HuH-7.5 (cell line): ENCODE measurements at regions not wholly inside any gene's neighbourhood (a gene's known extent, or its start where the extent isn't known, plus 50 kb on each side); places are given as distances from the start of the nearest gene placed in this dataset.

Experiments
- DNase-seq: peaks from one replicate; pipeline ENCODE4 v3.0.0; 2011; ENCODE audit warnings: low spot score

DNA sequence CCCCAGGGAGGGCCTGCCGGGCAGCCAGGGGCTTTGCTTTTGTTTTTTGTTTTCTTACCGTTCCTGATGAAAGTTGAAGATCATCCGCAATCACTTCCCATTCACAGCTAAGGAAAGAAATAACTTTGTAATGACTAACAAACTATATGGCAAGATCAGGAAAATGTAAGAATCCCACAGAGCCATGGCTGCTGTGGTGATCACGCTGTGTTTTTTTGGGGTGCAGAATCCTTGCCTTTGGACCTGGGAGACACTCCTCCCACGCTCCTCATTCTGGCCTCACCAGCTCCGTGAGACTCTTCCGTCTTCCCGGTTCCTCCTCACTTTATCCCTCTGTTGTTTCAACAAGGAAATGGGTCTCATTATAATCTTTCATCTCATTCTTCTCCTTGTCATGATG is 443.0 kb upstream of the MGMT start:
- no peak for DNase-seq

DNA sequence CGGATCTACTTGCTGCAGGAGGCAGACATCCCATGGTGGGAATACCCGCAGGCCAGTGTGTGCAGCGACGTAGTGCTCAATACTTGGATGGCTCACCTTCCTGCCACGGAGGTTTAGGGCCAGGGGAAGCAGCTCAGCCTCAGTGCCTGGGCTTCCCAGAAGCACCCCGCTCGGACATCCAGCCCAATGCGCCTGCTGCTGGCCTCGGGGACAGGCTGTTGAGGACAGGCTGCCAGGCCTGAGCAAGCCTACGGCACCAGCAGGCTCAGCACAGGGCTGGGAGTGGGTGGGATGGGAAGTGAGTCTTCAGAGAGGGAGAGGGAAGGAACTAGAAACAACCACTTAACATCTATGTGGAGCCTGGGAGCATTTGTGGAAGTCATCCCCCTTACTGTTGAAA is 441.3 kb upstream of the MGMT start:
- no peak for DNase-seq

DNA sequence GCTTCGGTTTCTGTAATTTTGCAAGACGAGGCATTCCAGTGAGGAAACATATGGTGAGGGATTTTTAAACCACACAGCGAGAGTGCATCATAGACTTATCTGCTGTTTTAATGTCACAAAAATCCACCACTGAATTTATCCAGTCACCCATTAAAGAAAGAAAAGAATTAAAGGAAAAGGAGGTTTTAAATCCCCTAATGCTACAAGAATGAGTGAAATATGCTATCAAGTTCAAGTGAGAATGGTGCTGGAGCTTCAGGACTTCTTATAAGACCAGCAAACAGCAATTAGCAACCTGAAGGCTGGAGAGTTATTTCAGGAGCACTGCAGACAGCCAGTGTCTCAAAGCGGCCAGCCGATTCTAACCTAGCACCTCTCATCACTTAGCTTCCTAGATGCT is 439.1 kb upstream of the MGMT start:
- no peak for DNase-seq

GRCh38 chr10:129028451-129028850 is 438.6 kb upstream of the MGMT start:
- DNase-seq, result no peak

GRCh38 chr10:129029051-129029450 is 438.0 kb upstream of the MGMT start:
- DNase-seq, result no peak

DNA sequence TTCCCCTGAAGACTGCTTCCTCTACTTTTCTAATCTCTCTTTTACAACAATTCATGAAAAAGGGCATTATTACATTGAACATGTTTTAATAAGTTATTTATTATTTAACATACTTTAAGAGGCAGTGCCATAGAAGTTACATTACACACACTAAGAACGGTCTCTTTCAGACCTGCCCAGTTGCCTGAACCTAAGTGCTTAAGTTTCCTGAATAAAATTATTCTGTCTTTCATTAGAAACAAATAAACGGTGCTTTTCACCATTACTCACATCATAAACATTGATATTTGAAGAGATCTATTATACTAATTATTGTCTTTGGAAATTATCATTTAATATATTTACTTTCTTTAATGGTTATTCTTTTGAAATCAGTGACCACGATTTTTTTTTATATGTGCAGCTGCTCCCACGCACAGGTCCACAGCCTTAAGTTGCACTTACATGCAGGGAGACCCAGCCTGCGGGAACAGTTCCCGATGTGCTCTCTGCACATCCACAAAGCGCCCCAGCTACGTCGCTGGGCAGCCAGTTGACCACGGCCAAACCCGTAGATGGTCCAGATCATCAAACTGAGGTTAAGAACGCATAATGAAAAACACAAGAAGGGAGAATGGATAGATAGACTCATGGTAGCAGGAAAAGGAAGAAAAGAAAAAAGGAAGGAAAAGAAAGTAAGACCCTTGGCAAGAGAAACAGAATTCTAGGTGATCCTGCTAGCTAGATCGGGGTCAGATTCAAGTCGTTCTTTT is 437.0 kb upstream of the MGMT start:
- no peak for DNase-seq

GRCh38 chr10:129030603-129030895 is 436.5 kb upstream of the MGMT start:
- DNase-seq, result no peak

DNA sequence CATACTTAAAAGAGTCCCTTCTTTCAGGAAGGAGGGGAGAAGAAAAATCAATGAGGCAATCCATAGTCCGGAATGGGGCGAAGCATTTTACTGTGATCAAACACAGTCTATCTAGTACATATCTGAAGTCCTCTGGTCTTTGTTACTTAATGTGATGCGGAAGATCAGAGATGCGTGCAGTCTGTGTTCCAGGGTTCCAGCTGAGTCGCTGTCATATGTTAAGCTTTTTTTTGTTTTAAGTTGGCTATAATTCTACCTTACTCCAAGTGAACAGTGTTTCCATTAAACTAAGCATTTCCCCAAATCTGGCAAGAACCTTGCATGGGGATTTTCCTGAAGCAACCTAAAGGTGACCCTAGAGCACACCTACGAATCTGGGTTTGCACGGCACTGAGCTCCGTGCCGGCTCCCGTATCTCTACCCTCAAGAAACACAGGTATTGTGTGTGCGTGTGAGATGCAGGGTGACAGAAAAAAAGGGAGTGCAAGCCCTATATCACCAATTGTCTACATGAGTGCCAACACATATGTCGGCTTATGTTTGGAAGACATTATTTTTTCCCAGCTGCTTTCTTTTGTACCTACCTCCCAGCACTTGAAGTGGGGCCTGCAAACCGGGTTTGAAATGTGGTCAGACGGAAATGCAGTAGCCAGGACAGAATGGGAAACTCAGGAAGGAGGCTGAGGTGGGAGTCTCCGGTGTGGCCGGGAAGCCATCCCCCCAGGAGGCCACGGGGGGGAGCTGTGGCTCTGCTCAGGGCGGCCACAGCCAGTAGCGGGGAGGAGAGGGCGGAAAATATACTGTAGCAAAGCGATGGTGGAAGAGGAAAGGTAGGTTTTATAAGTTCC is 435.8 kb upstream of the MGMT start:
- DNase-seq, result peak; percentile 81

- DNase-seq, result no peak
Measured at GRCh38 chr10:129031844-129032150, 435.2 kb upstream of the MGMT start.

- no peak for DNase-seq
Measured at GRCh38 chr10:129032372-129033313, 434.4 kb upstream of the MGMT start.

DNA sequence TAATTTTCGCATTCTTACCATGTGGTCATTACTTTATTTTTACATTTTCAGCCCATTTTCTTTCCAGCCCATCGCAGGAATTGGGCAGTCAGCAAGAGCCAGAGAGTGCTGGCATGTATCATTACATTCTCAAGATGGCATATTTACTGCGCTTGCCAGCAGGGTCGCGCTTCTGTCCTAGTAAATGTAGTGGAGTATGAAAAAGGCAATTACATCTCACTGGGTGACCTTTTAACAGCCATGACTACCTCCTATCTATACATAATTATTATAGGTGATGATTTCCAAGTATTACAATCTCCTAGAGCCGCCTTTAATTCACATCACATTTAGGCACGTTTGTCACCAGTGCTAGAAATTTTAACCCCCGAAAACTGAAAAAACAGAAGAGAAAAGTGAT is 433.7 kb upstream of the MGMT start:
- DNase-seq, result no peak

- DNase-seq, result no peak
Measured at GRCh38 chr10:129033790-129034272, 433.2 kb upstream of the MGMT start.

GRCh38 chr10:129035052-129035827 is 431.8 kb upstream of the MGMT start:
- DNase-seq, result no peak

GRCh38 chr10:129038522-129038921 is 428.5 kb upstream of the MGMT start:
- no peak for DNase-seq

DNA sequence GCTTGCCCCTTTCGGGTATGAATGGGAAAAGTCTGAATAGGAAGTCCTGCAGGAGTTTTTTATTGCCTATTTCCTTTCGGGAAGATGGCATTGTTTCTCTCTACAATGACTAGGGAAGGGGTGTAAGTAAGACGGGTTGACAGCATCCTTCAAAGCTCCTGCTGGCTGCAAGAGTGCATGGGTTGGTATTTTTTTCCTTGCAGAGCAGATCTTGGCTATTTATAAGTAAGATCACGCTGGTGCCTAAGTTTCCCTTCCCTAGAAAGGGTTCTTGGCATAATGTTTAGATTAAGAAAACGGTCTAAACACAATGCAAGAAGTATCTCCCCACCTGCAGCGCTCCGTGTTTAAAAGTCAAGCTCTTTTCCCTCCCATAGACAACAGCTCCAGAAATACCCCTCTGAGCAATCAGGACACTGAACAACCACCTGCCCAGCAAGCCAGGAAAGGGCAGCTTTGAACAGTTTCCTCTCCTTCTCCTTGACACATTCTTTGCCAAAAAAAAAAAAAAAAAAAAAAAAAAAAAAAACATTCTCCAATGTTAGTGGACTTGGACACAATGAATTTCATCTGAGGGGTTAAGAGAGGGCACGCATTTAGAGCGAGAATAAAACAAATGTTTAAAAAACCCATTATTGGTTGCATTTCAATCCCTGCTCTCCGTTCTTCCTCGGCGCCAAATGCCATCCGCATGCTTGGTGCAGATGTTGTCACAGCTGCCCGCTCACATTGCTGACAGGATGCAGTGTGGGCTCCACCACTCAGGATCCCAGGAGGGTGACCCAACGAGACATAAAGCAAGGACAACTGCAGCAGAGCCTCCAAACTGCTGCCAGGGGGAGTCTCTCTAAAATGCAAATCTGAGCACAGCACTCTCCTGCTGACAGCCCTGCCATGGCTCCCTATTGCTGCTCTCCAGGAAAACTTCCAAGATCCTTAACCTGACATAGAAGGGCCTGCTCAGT is 427.4 kb upstream of the MGMT start:
- no peak for DNase-seq

DNA sequence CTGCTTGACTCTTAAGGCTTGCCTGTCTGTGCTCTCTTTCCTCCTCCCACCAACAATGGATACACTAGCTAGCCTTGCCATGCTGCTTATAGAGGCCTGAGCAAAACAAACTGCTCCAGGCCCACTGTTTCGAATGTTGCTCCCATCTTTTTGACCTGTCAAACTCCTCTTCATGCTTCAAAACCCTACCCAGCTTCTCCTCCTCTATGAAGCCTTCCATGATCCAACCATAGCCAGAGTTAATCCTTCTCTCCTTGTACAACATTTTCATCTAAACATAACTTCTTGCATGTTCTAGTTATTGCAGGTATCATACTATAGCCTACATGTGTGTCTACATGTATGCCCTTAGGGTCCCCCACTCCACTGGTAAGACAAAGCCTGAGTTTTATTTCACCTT is 426.7 kb upstream of the MGMT start:
- no peak for DNase-seq

- no peak for DNase-seq
Measured at GRCh38 chr10:129041916-129042315, 425.1 kb upstream of the MGMT start.

DNA sequence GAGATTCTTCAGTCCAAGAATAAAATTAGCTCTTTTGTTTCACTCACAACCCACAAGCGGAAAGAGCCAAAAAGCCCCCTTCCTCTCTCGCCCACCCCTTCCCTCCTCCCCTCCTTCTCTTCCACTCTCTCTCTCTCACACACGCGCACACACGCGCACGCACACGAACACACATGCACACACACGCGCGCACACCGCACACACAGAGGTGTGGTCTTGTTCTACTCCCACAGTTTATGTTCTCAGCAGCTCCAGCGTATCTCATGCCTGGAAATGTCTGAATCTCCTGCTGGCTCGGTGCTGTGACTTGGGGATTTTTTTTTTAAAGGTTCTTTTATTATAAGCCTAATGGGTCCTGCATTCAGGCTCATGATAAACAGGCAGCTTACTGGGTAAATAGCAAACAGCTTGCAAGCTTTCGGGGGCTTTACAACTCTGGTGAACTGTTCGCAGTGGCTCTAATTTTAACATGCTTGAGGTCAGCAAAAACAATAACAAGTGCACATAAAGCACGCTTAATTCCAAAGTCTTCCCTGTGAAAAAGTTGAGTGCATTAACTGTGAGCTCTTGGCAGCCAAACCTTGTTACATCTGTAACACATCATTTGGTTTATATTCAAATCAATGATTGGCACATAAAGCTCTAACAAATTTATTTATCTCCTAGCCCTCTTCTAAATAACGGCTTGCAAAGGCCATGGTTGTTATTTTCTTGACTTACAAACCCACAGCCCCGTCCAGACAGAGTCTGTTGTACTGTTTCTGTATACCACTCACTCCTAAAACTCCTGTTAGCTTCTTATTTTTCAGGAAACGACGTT is 424.1 kb upstream of the MGMT start:
- DNase-seq, result no peak

DNA sequence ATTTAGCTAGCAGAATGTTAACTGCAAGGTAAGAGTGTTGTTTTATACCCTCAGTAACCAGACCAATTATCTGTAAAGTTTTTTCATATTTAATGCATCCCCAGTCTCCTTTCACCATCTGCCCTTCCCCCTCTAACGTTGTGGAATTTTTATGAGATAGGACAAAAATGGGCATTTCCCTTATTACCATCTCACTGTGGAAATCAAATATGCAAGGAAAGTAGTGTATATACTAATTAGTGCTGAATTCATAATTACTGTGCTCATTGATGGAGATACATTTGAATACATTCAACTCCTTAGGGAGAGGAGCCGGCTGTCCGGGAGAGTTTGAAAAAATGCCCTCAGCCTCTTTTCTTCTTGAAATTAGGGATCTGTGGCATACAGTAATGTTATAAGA is 423.4 kb upstream of the MGMT start:
- DNase-seq, result no peak

DNA sequence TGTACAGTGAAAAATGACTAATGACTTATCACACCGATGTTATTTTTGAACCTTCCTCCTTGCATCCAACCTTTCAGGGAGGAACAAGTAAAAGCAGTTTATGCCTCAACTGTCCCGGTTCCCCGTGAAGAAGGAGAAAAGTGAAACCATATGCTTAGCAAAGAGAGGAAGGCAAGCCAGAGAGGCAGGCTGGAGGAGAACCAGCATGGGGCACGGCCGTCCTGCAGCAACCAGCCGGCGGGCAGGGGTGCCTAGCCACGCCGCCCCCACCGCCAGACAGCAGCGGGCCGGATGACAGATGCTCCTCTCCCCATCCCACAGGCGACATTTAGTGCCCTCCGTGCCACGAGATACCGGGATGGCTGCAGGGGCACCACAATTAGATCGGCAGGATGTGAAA is 421.4 kb upstream of the MGMT start:
- no peak for DNase-seq
